HepG2 (cell line): ENCODE measurements at regions not wholly inside any gene's neighbourhood (a gene's known extent, or its start where the extent isn't known, plus 50 kb on each side); places are given as distances from the start of the nearest gene placed in this dataset.

Source experiments
- ATAC-seq: fragments of 200-7000 bp; cut with Tn5 transposase; 3 replicates; pipeline ENCODE4 v1.9.1; 2020; ENCODE audit warnings: mild to moderate bottlenecking, moderate library complexity
- BruUV-seq: library from RNA; stranded (reverse); fragments of 400-500 nt; replicated peaks from 2 replicates; lab custom pipeline; 2021; lab: Mats Ljungman, UMichigan
- CTCF ChIA-PET: fragments of 300-600 bp; formaldehyde crosslinking; extraction: SDS; loops from one replicate; lab custom pipeline; 2021; ENCODE audit warnings: low total read pairs, inconsistent platforms, low intra/inter-chr PET ratio; lab: Yijun Ruan, JAX
- POLR2A ChIA-PET: fragments of 350-600 bp; sonication (Branson Sonifier 250); formaldehyde crosslinking; loops from one replicate; lab custom pipeline; 2020; ENCODE audit warnings: antibody characterized with exemption, inconsistent platforms; lab: Yijun Ruan, JAX
- DNase-seq: peaks from one replicate; pipeline ENCODE4 v3.0.0-alpha.2; 2015; ENCODE audit warnings: low spot score
- FAIRE-seq: peaks from 3 replicates; lab custom pipeline; 2011; peaks lifted over from hg19 to GRCh38; lab: Jason Lieb, UNC
- H2AFZ ChIP-seq: one replicate; pipeline ENCODE4 v1.6.1; 2011; ENCODE audit warnings: low read length, inconsistent platforms
- H3K27ac ChIP-seq: fragments of 300-600 bp; 3 replicates; pipeline ENCODE4 v1.8.0; 2011; ENCODE audit warnings: mixed run types, mild to moderate bottlenecking, mixed read lengths, low read length, inconsistent platforms; ENCODE audit not compliant: insufficient read depth; ENCODE audit errors: extremely low read length
- H3K27me3 ChIP-seq, 2 experiments: fragments of 200-600 bp in 1 of 2; 2 replicates in 1 of 2; 3 replicates in 1 of 2; pipeline versions ENCODE4 v1.6.0 to v1.8.0; 2011; ENCODE audit warnings: low read length in 2 of 2, mild to moderate bottlenecking in 2 of 2, moderate library complexity in 2 of 2, inconsistent platforms in 1 of 2; ENCODE audit not compliant: insufficient read depth in 2 of 2, control insufficient read depth in 1 of 2
- H3K36me3 ChIP-seq, 2 experiments: fragments of 200-600 bp in 1 of 2; replicated peaks in 1 of 2; 2 replicates in 1 of 2; 3 replicates in 1 of 2; pipeline versions ENCODE4 v1.5.1 to v1.8.0; 2011; ENCODE audit warnings: low read length in 2 of 2, inconsistent platforms in 1 of 2; ENCODE audit not compliant: insufficient read depth in 2 of 2, control insufficient read depth in 1 of 2
- H3K4me1 ChIP-seq: 2 replicates; pipeline ENCODE4 v1.5.1; 2012; ENCODE audit warnings: low read length, inconsistent platforms; ENCODE audit not compliant: insufficient read depth
- H3K4me2 ChIP-seq: 2 replicates; pipeline ENCODE4 v1.6.0; 2011; ENCODE audit warnings: low read depth, low read length, inconsistent platforms
- H3K4me3 ChIP-seq, 3 experiments: fragments of 200-600 bp in 1 of 3; sonication (generic), shearing (Covaris generic) in 1 of 3; replicated peaks in 1 of 3; 2 replicates each; pipeline ENCODE4 v1.5.1; 2011 to 2016; ENCODE audit warnings: low read length in 3 of 3, inconsistent platforms in 2 of 3, low read depth in 2 of 3, mild to moderate bottlenecking in 2 of 3, control low read depth in 1 of 3, mixed read lengths in 1 of 3; ENCODE audit not compliant: insufficient read depth in 1 of 3
- H3K79me2 ChIP-seq: one replicate; pipeline ENCODE4 v1.6.1; 2011; ENCODE audit warnings: low read length, inconsistent platforms; ENCODE audit not compliant: insufficient read depth
- H3K9ac ChIP-seq: 2 replicates; pipeline ENCODE4 v1.6.0; 2011; ENCODE audit warnings: mild to moderate bottlenecking, low read depth, low read length, inconsistent platforms; ENCODE audit not compliant: insufficient read depth
- H3K9me3 ChIP-seq: 2 replicates; pipeline ENCODE4 v1.5.1; 2012; ENCODE audit warnings: mild to moderate bottlenecking, low read length
- H4K20me1 ChIP-seq: 2 replicates; pipeline ENCODE4 v1.6.0; 2011; ENCODE audit warnings: inconsistent platforms, mild to moderate bottlenecking, low read length, moderate library complexity; ENCODE audit not compliant: insufficient read depth
- ARID5B ChIP-seq: IDR thresholded peaks from 2 replicates; pipeline ENCODE4 v1.4.0; 2020; ENCODE audit warnings: mild to moderate bottlenecking, missing genetic modification reagents
- ASH2L ChIP-seq: fragments of 300-600, 200-600 bp; sonication (generic); IDR thresholded peaks from 2 replicates; pipeline ENCODE4 v1.7.0; 2017; ENCODE audit warnings: low read depth, mild to moderate bottlenecking, moderate library complexity, mixed read lengths, low read length; ENCODE audit not compliant: insufficient read length
- HNF1A ChIP-seq, 2 experiments: sonication (generic) in 1 of 2; formaldehyde crosslinking in 1 of 2; IDR thresholded peaks; 2 replicates each; pipeline versions ENCODE4 v1.4.0 to v1.6.1; 2016 to 2020; ENCODE audit warnings: borderline replicate concordance in 1 of 2, low read depth in 1 of 2, mild to moderate bottlenecking in 1 of 2, missing genetic modification reagents in 1 of 2
- HNF4A ChIP-seq: sonication (generic); formaldehyde crosslinking; IDR thresholded peaks from 2 replicates; pipeline ENCODE4 v1.4.0; 2020; ENCODE audit warnings: missing genetic modification reagents
- KDM6A ChIP-seq: IDR thresholded peaks from 2 replicates; pipeline ENCODE4 v1.6.1; 2016; ENCODE audit warnings: low read depth
- MED1 ChIP-seq: sonication (generic); formaldehyde crosslinking; IDR thresholded peaks from 2 replicates; pipeline ENCODE4 v1.4.0; 2020; ENCODE audit warnings: missing genetic modification reagents
- MYPOP ChIP-seq: sonication (generic); formaldehyde crosslinking; IDR thresholded peaks from 2 replicates; pipeline ENCODE4 v1.8.1; 2023; ENCODE audit warnings: mild to moderate bottlenecking, moderate library complexity, missing genetic modification reagents
- PPARG ChIP-seq: conservative IDR thresholded peaks from 2 replicates; pipeline ENCODE4 v1.6.1; 2016; ENCODE audit warnings: missing biosample characterization, missing genetic modification reagents
- RAD21 ChIP-seq: fragments of 450-650 bp; formaldehyde crosslinking; IDR thresholded peaks from 2 replicates; pipeline ENCODE4 v1.5.0; 2020; ENCODE audit warnings: mild to moderate bottlenecking
- TIGD3 ChIP-seq: sonication (generic); formaldehyde crosslinking; IDR thresholded peaks from 2 replicates; pipeline ENCODE4 v1.5.1; 2020; ENCODE audit warnings: mild to moderate bottlenecking, missing genetic modification reagents, borderline replicate concordance
- TOE1 ChIP-seq: sonication (generic); formaldehyde crosslinking; IDR thresholded peaks from 2 replicates; pipeline ENCODE4 v1.4.0; 2020; ENCODE audit warnings: mild to moderate bottlenecking, missing genetic modification reagents
- ZNF644 ChIP-seq: IDR thresholded peaks from 2 replicates; pipeline ENCODE4 v1.6.1; 2016; ENCODE audit warnings: low read depth
- WGBS: methylation state at CpG from one replicate; pipeline ENCODE4 v1.1.6; 2017; ENCODE audit warnings: low lambda C conversion rate; 5-methylcytosine and 5-hydroxymethylcytosine counted together
- in situ Hi-C: cut with HindIII; loops from 2 replicates; pipeline ENCODE4 v1.10.0; 2017; ENCODE audit warnings: low pct_unique_long_range_greater_than_20kb; ENCODE audit not compliant: extremely low pct_ligation_motif_present
- intact Hi-C: fragments of 100-400 bp; cut with micrococcal nuclease; formaldehyde crosslinking; loops from one replicate; pipeline ENCODE4 v1.10.0; 2022; ENCODE audit not compliant: unreplicated experiment

- H3K4me3 ChIP-seq: peak overlapping the region in 1 of 3 experiments; percentile 36; a peak in 1 of 6 replicates
- intact Hi-C loops: no loop called here
- in situ Hi-C loops: no loop called here
- BruUV-seq: no TSS peak
- peak overlapping the region; percentile 29 for H2AFZ ChIP-seq
- ATAC-seq: peak; percentile 53; the same call in 1 of the 3 replicates
- DNase-seq: peak; percentile 55
- CTCF ChIA-PET: no interaction called here
- peaks cover 11% of the 10 kb centered on the region; the same call in 1 of the 2 replicates for H3K9me3 ChIP-seq
- peak overlapping the region; percentile 32 for H3K4me2 ChIP-seq
- POLR2A ChIA-PET: no interaction called here
- H3K4me1 ChIP-seq: peaks cover 19% of the 10 kb centered on the region
- no peaks in the 10 kb centered on the region for H3K79me2 ChIP-seq
- FAIRE-seq: no peak
- no peaks in the 10 kb centered on the region for H3K27me3 ChIP-seq
- no peak overlapping the region for H3K9ac ChIP-seq
- H3K27ac ChIP-seq: peak overlapping the region; percentile 21
- H4K20me1 ChIP-seq: no peaks in the 10 kb centered on the region
- H3K36me3 ChIP-seq: no peaks in the 10 kb centered on the region
- WGBS: 33% methylated on average over 3 of the region's 3 CpGs
- TF ChIP-seq HNF1A (IDR thresholded peaks at IDR 0.05; ENCODE audit: low read depth) (0 out of 2 replicates have a peak, but pooled peaks have one; percentile 48), HNF1A (CRISPR knock-in tag; IDR thresholded peaks at IDR 0.05; ENCODE audit: borderline replicate concordance) (peak; percentile 67; the same call in 1 of the 2 replicates), MYPOP (no peak), HNF4A (CRISPR knock-in tag) (peak; percentile 74), ZNF644 (CRISPR knock-in tag) (0 out of 2 replicates have a peak, but pooled peaks have one; percentile 23), TIGD3 (CRISPR knock-in tag) (no peak), MED1 (no peak), PPARG (CRISPR knock-in tag) (no peak), TOE1 (0 out of 2 replicates have a peak, but pooled peaks have one; percentile 37), ARID5B (CRISPR knock-in tag) (peak; percentile 21; the same call in 1 of the 2 replicates), RAD21 (no peak), KDM6A (CRISPR knock-in tag) (peak; percentile 53; the same call in 1 of the 2 replicates), ASH2L (peak; percentile 41)
Measured at GRCh38 chr1:187933562-187934419, 1105.0 kb downstream of the PLA2G4A start.
